ENCODE measurements at regions not wholly inside any gene's neighbourhood (a gene's known extent, or its start where the extent isn't known, plus 50 kb on each side); places are given as distances from the start of the nearest gene placed in this dataset.

- Histone ChIP-seq H3K9me3 (ENCODE audit: low read length) (no peaks in the 10 kb centered on the region), H3K79me2 (ENCODE audit: insufficient read depth, low read depth, low read length) (no peaks in the 10 kb centered on the region), H4K20me1 (ENCODE audit: insufficient read depth, low read length) (no peaks in the 10 kb centered on the region), H3K27ac (ENCODE audit: low read depth, low read length, poor library complexity, severe bottlenecking) (no peak overlapping the region), H3K4me2 (ENCODE audit: low read length) (no peak overlapping the region), H3K9me2 (ENCODE audit: insufficient read depth, low read length) (no peaks in the 10 kb centered on the region), H3K4me3 (ENCODE audit: low read depth, low read length, poor library complexity, severe bottlenecking) (no peak overlapping the region), H3K36me3 (ENCODE audit: insufficient read depth, low read length) (no peaks in the 10 kb centered on the region), H3K4me1 (ENCODE audit: insufficient read depth, low read length, poor library complexity, severe bottlenecking) (no peaks in the 10 kb centered on the region), H2AFZ (ENCODE audit: low read length) (no peak overlapping the region)
- DNase-seq (ENCODE audit: low spot score): no peak
- no TSS peak for BruUV-seq (replicated peaks)
- no peak for TF ChIP-seq CTCF (conservative IDR thresholded peaks at IDR 0.05; ENCODE audit: low read length)
- TF ChIP-seq EZH2phosphoT487 (IDR thresholded peaks at IDR 0.05; ENCODE audit: borderline replicate concordance, low read depth, low read length): no peak
- CTCF ChIA-PET (ENCODE audit: unreplicated experiment): no interaction called here
- POLR2A ChIA-PET: no interaction called here
- intact Hi-C loops (cut with micrococcal nuclease; ENCODE audit: unreplicated experiment): loop anchor here (10.0 kb wide), 1 partner anchor 409 kb away; no protein-coding TSS in a partner anchor
Measured at GRCh38 chr4:1543561-1543960, 137.3 kb upstream of the NKX1-1 start.

GRCh38 chr4:1542516-1543320, 136.5 kb upstream of the NKX1-1 start:
- Histone ChIP-seq H3K9me2 (ENCODE audit: insufficient read depth, low read length) (no peaks in the 10 kb centered on the region), H3K27ac (ENCODE audit: low read depth, low read length, poor library complexity, severe bottlenecking) (no peak overlapping the region), H3K4me1 (ENCODE audit: insufficient read depth, low read length, poor library complexity, severe bottlenecking) (no peaks in the 10 kb centered on the region), H3K36me3 (ENCODE audit: insufficient read depth, low read length) (no peaks in the 10 kb centered on the region), H3K4me2 (ENCODE audit: low read length) (no peak overlapping the region), H2AFZ (ENCODE audit: low read length) (no peak overlapping the region), H3K4me3 (ENCODE audit: low read depth, low read length, poor library complexity, severe bottlenecking) (no peak overlapping the region), H4K20me1 (ENCODE audit: insufficient read depth, low read length) (no peaks in the 10 kb centered on the region), H3K79me2 (ENCODE audit: insufficient read depth, low read depth, low read length) (no peaks in the 10 kb centered on the region), H3K9me3 (ENCODE audit: low read length) (no peaks in the 10 kb centered on the region)
- BruUV-seq (replicated peaks): no TSS peak
- CTCF ChIA-PET (ENCODE audit: unreplicated experiment): no interaction called here
- intact Hi-C loops (cut with micrococcal nuclease; ENCODE audit: unreplicated experiment): loop anchor here (10.0 kb wide), 1 partner anchor 408 kb away; no protein-coding TSS in a partner anchor
- no peak for DNase-seq (ENCODE audit: low spot score)
- TF ChIP-seq CTCF (conservative IDR thresholded peaks at IDR 0.05; ENCODE audit: low read length) (no peak), EZH2phosphoT487 (IDR thresholded peaks at IDR 0.05; ENCODE audit: borderline replicate concordance, low read depth, low read length) (no peak)
- POLR2A ChIA-PET: no interaction called here

GRCh38 chr4:1542226-1542490, 135.9 kb upstream of the NKX1-1 start:
- no peaks in the 10 kb centered on the region for H4K20me1 ChIP-seq (ENCODE audit: insufficient read depth, low read length)
- no peaks in the 10 kb centered on the region for H3K4me1 ChIP-seq (ENCODE audit: insufficient read depth, low read length, poor library complexity, severe bottlenecking)
- H3K9me3 ChIP-seq (ENCODE audit: low read length): no peaks in the 10 kb centered on the region
- no peak overlapping the region for H2AFZ ChIP-seq (ENCODE audit: low read length)
- POLR2A ChIA-PET: no interaction called here
- H3K36me3 ChIP-seq (ENCODE audit: insufficient read depth, low read length): no peaks in the 10 kb centered on the region
- intact Hi-C loops (cut with micrococcal nuclease; ENCODE audit: unreplicated experiment): loop anchor here (10.0 kb wide), 1 partner anchor 407 kb away; no protein-coding TSS in a partner anchor
- H3K9me2 ChIP-seq (ENCODE audit: insufficient read depth, low read length): no peaks in the 10 kb centered on the region
- no peak for DNase-seq (ENCODE audit: low spot score)
- no peak for TF ChIP-seq CTCF (conservative IDR thresholded peaks at IDR 0.05; ENCODE audit: low read length)
- TF ChIP-seq EZH2phosphoT487 (IDR thresholded peaks at IDR 0.05; ENCODE audit: borderline replicate concordance, low read depth, low read length): no peak
- no peak overlapping the region for H3K4me3 ChIP-seq (ENCODE audit: low read depth, low read length, poor library complexity, severe bottlenecking)
- CTCF ChIA-PET (ENCODE audit: unreplicated experiment): no interaction called here
- no peak overlapping the region for H3K27ac ChIP-seq (ENCODE audit: low read depth, low read length, poor library complexity, severe bottlenecking)
- H3K79me2 ChIP-seq (ENCODE audit: insufficient read depth, low read depth, low read length): no peaks in the 10 kb centered on the region
- no TSS peak for BruUV-seq (replicated peaks)
- no peak overlapping the region for H3K4me2 ChIP-seq (ENCODE audit: low read length)

All from OCI-LY7 (cell line).